OCI-LY7 (cell line): ENCODE measurements at regions not wholly inside any gene's neighbourhood (a gene's known extent, or its start where the extent isn't known, plus 50 kb on each side); places are given as distances from the start of the nearest gene placed in this dataset.

Experiments used
- CTCF ChIP-seq: fragments of 200-600 bp; sonication (generic); conservative IDR thresholded peaks from 2 replicates; pipeline ENCODE4 v1.5.1; 2014; ENCODE audit warnings: mild to moderate bottlenecking, antibody characterized with exemption, low read length, moderate library complexity, mixed read lengths
- EZH2phosphoT487 ChIP-seq: fragments of 200-600 bp; sonication (generic); IDR thresholded peaks from 2 replicates; pipeline ENCODE4 v1.6.1; 2018; ENCODE audit warnings: low read depth, borderline replicate concordance, mild to moderate bottlenecking, mixed run types, antibody characterized with exemption, low read length, moderate library complexity, mixed read lengths

- TF ChIP-seq CTCF (no peak), EZH2phosphoT487 (no peak)
Measured at GRCh38 chr6:67630146-67630545, 1004.9 kb upstream of the ADGRB3 start.
